ENCODE measurements at regions not wholly inside any gene's neighbourhood (a gene's known extent, or its start where the extent isn't known, plus 50 kb on each side); places are given as distances from the start of the nearest gene placed in this dataset.
A peak's percentile ranks its signal among the peaks of the same experiment; 100 is the strongest.

GRCh38 chr21:23695443-23695842 lies 1911.8 kb downstream of the MRPL39 start:
- no peaks in the 10 kb centered on the region for H3K27me3 ChIP-seq (ENCODE audit: control insufficient read depth in 2 of 2, insufficient read depth in 1 of 2, low read length in 1 of 2)
- H3K4me3 ChIP-seq (ENCODE audit: low read length in 2 of 2) = no peak overlapping the region
- no peaks in the 10 kb centered on the region for H3K36me3 ChIP-seq (ENCODE audit: control insufficient read depth in 2 of 2, insufficient read depth in 2 of 2, low read length in 1 of 2)
- no peak overlapping the region for H3K27ac ChIP-seq (ENCODE audit: low read depth in 1 of 2, low read length in 1 of 2)
- peak in 1 of 9 donors; percentile 1 for DNase-seq (ENCODE audit: low read depth in 6 of 9, low spot score in 9 of 9)
- peaks cover 0 to 6% of the 10 kb centered on the region in 2 donors for H3K9me3 ChIP-seq (ENCODE audit: control insufficient read depth in 2 of 2, insufficient read depth in 1 of 2, low read length in 1 of 2)
- no peaks in the 10 kb centered on the region for H3K4me1 ChIP-seq (ENCODE audit: control insufficient read depth in 2 of 2, insufficient read depth in 2 of 2, low read length in 2 of 2)
- WGBS = 88% methylated on average over 5 of the region's 5 CpGs

GRCh38 chr21:23694390-23694789 lies 1912.9 kb downstream of the MRPL39 start:
- Histone ChIP-seq H3K4me1 (ENCODE audit: control insufficient read depth in 2 of 2, insufficient read depth in 2 of 2, low read length in 2 of 2) (no peaks in the 10 kb centered on the region), H3K9me3 (ENCODE audit: control insufficient read depth in 2 of 2, insufficient read depth in 1 of 2, low read length in 1 of 2) (no peaks in the 10 kb centered on the region), H3K27me3 (ENCODE audit: control insufficient read depth in 2 of 2, insufficient read depth in 1 of 2, low read length in 1 of 2) (no peaks in the 10 kb centered on the region), H3K4me3 (ENCODE audit: low read length in 2 of 2) (no peak overlapping the region), H3K27ac (ENCODE audit: low read depth in 1 of 2, low read length in 1 of 2) (no peak overlapping the region), H3K36me3 (ENCODE audit: control insufficient read depth in 2 of 2, insufficient read depth in 2 of 2, low read length in 1 of 2) (no peaks in the 10 kb centered on the region)
- no peak for DNase-seq (ENCODE audit: low read depth in 6 of 9, low spot score in 9 of 9)

GRCh38 chr21:23690316-23690715 lies 1917.0 kb downstream of the MRPL39 start:
- H3K4me1 ChIP-seq (ENCODE audit: control insufficient read depth in 2 of 2, insufficient read depth in 2 of 2, low read length in 2 of 2) = no peaks in the 10 kb centered on the region
- no peaks in the 10 kb centered on the region for H3K27me3 ChIP-seq (ENCODE audit: control insufficient read depth in 2 of 2, insufficient read depth in 1 of 2, low read length in 1 of 2)
- H3K4me3 ChIP-seq (ENCODE audit: low read length in 2 of 2) = no peak overlapping the region
- DNase-seq (ENCODE audit: low read depth in 6 of 9, low spot score in 9 of 9) = no peak
- no peaks in the 10 kb centered on the region for H3K36me3 ChIP-seq (ENCODE audit: control insufficient read depth in 2 of 2, insufficient read depth in 2 of 2, low read length in 1 of 2)
- no peak overlapping the region for H3K27ac ChIP-seq (ENCODE audit: low read depth in 1 of 2, low read length in 1 of 2)
- 61% methylated on average over 3 of the region's 3 CpGs for WGBS
- H3K9me3 ChIP-seq (ENCODE audit: control insufficient read depth in 2 of 2, insufficient read depth in 1 of 2, low read length in 1 of 2) = no peaks in the 10 kb centered on the region

GRCh38 chr21:23686737-23687523 lies 1920.4 kb downstream of the MRPL39 start:
- H3K36me3 ChIP-seq (ENCODE audit: control insufficient read depth in 2 of 2, insufficient read depth in 2 of 2, low read length in 1 of 2) = no peaks in the 10 kb centered on the region
- no peak for DNase-seq (ENCODE audit: low read depth in 6 of 9, low spot score in 9 of 9)
- H3K27ac ChIP-seq (ENCODE audit: low read depth in 1 of 2, low read length in 1 of 2) = no peak overlapping the region
- WGBS = 85% methylated on average over 3 of the region's 3 CpGs
- no peaks in the 10 kb centered on the region for H3K9me3 ChIP-seq (ENCODE audit: control insufficient read depth in 2 of 2, insufficient read depth in 1 of 2, low read length in 1 of 2)
- no peaks in the 10 kb centered on the region for H3K27me3 ChIP-seq (ENCODE audit: control insufficient read depth in 2 of 2, insufficient read depth in 1 of 2, low read length in 1 of 2)
- H3K4me1 ChIP-seq (ENCODE audit: control insufficient read depth in 2 of 2, insufficient read depth in 2 of 2, low read length in 2 of 2) = no peaks in the 10 kb centered on the region
- H3K4me3 ChIP-seq (ENCODE audit: low read length in 2 of 2) = no peak overlapping the region

GRCh38 chr21:23684431-23684830 lies 1922.8 kb downstream of the MRPL39 start:
- 81% methylated on average over 2 of the region's 2 CpGs for WGBS
- no peaks in the 10 kb centered on the region for H3K4me1 ChIP-seq (ENCODE audit: control insufficient read depth in 2 of 2, insufficient read depth in 2 of 2, low read length in 2 of 2)
- no peaks in the 10 kb centered on the region for H3K36me3 ChIP-seq (ENCODE audit: control insufficient read depth in 2 of 2, insufficient read depth in 2 of 2, low read length in 1 of 2)
- H3K27me3 ChIP-seq (ENCODE audit: control insufficient read depth in 2 of 2, insufficient read depth in 1 of 2, low read length in 1 of 2) = no peaks in the 10 kb centered on the region
- no peaks in the 10 kb centered on the region for H3K9me3 ChIP-seq (ENCODE audit: control insufficient read depth in 2 of 2, insufficient read depth in 1 of 2, low read length in 1 of 2)
- H3K4me3 ChIP-seq (ENCODE audit: low read length in 2 of 2) = no peak overlapping the region
- DNase-seq (ENCODE audit: low read depth in 6 of 9, low spot score in 9 of 9) = no peak
- H3K27ac ChIP-seq (ENCODE audit: low read depth in 1 of 2, low read length in 1 of 2) = no peak overlapping the region

GRCh38 chr21:23664193-23664694 lies 1943.0 kb downstream of the MRPL39 start:
- H3K27me3 ChIP-seq (ENCODE audit: control insufficient read depth in 2 of 2, insufficient read depth in 1 of 2, low read length in 1 of 2) = no peaks in the 10 kb centered on the region
- H3K4me3 ChIP-seq (ENCODE audit: low read length in 2 of 2) = no peak overlapping the region
- 72% methylated on average over 3 of the region's 3 CpGs for WGBS
- DNase-seq (ENCODE audit: low read depth in 6 of 9, low spot score in 9 of 9) = no peak
- no peaks in the 10 kb centered on the region for H3K9me3 ChIP-seq (ENCODE audit: control insufficient read depth in 2 of 2, insufficient read depth in 1 of 2, low read length in 1 of 2)
- no peaks in the 10 kb centered on the region for H3K36me3 ChIP-seq (ENCODE audit: control insufficient read depth in 2 of 2, insufficient read depth in 2 of 2, low read length in 1 of 2)
- no peaks in the 10 kb centered on the region for H3K4me1 ChIP-seq (ENCODE audit: control insufficient read depth in 2 of 2, insufficient read depth in 2 of 2, low read length in 2 of 2)
- no peak overlapping the region for H3K27ac ChIP-seq (ENCODE audit: low read depth in 1 of 2, low read length in 1 of 2)

GRCh38 chr21:23660560-23660959 lies 1946.7 kb downstream of the MRPL39 start:
- Histone ChIP-seq H3K27ac (ENCODE audit: low read depth in 1 of 2, low read length in 1 of 2) (no peak overlapping the region), H3K36me3 (ENCODE audit: control insufficient read depth in 2 of 2, insufficient read depth in 2 of 2, low read length in 1 of 2) (no peaks in the 10 kb centered on the region), H3K9me3 (ENCODE audit: control insufficient read depth in 2 of 2, insufficient read depth in 1 of 2, low read length in 1 of 2) (no peaks in the 10 kb centered on the region), H3K4me1 (ENCODE audit: control insufficient read depth in 2 of 2, insufficient read depth in 2 of 2, low read length in 2 of 2) (no peaks in the 10 kb centered on the region), H3K27me3 (ENCODE audit: control insufficient read depth in 2 of 2, insufficient read depth in 1 of 2, low read length in 1 of 2) (no peaks in the 10 kb centered on the region), H3K4me3 (ENCODE audit: low read length in 2 of 2) (no peak overlapping the region)
- DNase-seq (ENCODE audit: low read depth in 6 of 9, low spot score in 9 of 9) = no peak
- 98% methylated on average over 3 of the region's 3 CpGs for WGBS

- Histone ChIP-seq H3K4me1 (ENCODE audit: control insufficient read depth in 2 of 2, insufficient read depth in 2 of 2, low read length in 2 of 2) (no peaks in the 10 kb centered on the region), H3K9me3 (ENCODE audit: control insufficient read depth in 2 of 2, insufficient read depth in 1 of 2, low read length in 1 of 2) (peaks cover 0 to 14% of the 10 kb centered on the region in 2 donors), H3K27me3 (ENCODE audit: control insufficient read depth in 2 of 2, insufficient read depth in 1 of 2, low read length in 1 of 2) (no peaks in the 10 kb centered on the region), H3K36me3 (ENCODE audit: control insufficient read depth in 2 of 2, insufficient read depth in 2 of 2, low read length in 1 of 2) (no peaks in the 10 kb centered on the region), H3K27ac (ENCODE audit: low read depth in 1 of 2, low read length in 1 of 2) (no peak overlapping the region), H3K4me3 (ENCODE audit: low read length in 2 of 2) (no peak overlapping the region)
- no peak for DNase-seq (ENCODE audit: low read depth in 6 of 9, low spot score in 9 of 9)
- WGBS = 91% methylated on average over 2 of the region's 2 CpGs
These were observed 1962.5 kb downstream of the MRPL39 start for GRCh38 chr21:23644768-23645167.

- Histone ChIP-seq H3K4me3 (ENCODE audit: low read length in 2 of 2) (no peak overlapping the region), H3K27me3 (ENCODE audit: control insufficient read depth in 2 of 2, insufficient read depth in 1 of 2, low read length in 1 of 2) (no peaks in the 10 kb centered on the region), H3K4me1 (ENCODE audit: control insufficient read depth in 2 of 2, insufficient read depth in 2 of 2, low read length in 2 of 2) (no peaks in the 10 kb centered on the region), H3K36me3 (ENCODE audit: control insufficient read depth in 2 of 2, insufficient read depth in 2 of 2, low read length in 1 of 2) (no peaks in the 10 kb centered on the region), H3K27ac (ENCODE audit: low read depth in 1 of 2, low read length in 1 of 2) (no peak overlapping the region), H3K9me3 (ENCODE audit: control insufficient read depth in 2 of 2, insufficient read depth in 1 of 2, low read length in 1 of 2) (no peaks in the 10 kb centered on the region)
- DNase-seq (ENCODE audit: low read depth in 6 of 9, low spot score in 9 of 9) = no peak
- 90% methylated on average over 2 of the region's 2 CpGs for whole genome bisulfite sequencing
These were observed 1967.6 kb downstream of the MRPL39 start for GRCh38 chr21:23639721-23640120.
